ENCODE measurements at regions not wholly inside any gene's neighbourhood (a gene's known extent, or its start where the extent isn't known, plus 50 kb on each side); places are given as distances from the start of the nearest gene placed in this dataset.

GRCh38 chr13:34701919-34702318, 240.2 kb upstream of the NBEA start:
- Histone ChIP-seq H3K36me3 (ENCODE audit: insufficient read depth, low read length) (no peaks in the 10 kb centered on the region), H3K4me1 (ENCODE audit: insufficient read depth, low read length) (no peaks in the 10 kb centered on the region), H4K20me1 (ENCODE audit: insufficient read depth, low read length) (no peaks in the 10 kb centered on the region), H3K4me3 (ENCODE audit: low read depth in 1 of 2, low read length in 2 of 2) (no peak overlapping the region), H3K9ac (ENCODE audit: low read depth, low read length) (no peak overlapping the region), H3K4me2 (ENCODE audit: insufficient read depth, low read length) (no peak overlapping the region), H3K27me3 (ENCODE audit: insufficient read depth, low read length, poor library complexity) (no peaks in the 10 kb centered on the region), H3K79me2 (ENCODE audit: insufficient read depth, low read length) (no peaks in the 10 kb centered on the region), H3K9me3 (ENCODE audit: insufficient read depth, low read length, severe bottlenecking) (no peaks in the 10 kb centered on the region), H3K27ac (ENCODE audit: low read length) (no peak overlapping the region), H2AFZ (ENCODE audit: low read depth, low read length) (no peak overlapping the region)
- TF ChIP-seq EZH2 (IDR thresholded peaks at IDR 0.05; ENCODE audit: borderline replicate concordance, low read depth, low read length, severe bottlenecking) (no peak), CTCF (IDR thresholded peaks at IDR 0.05; ENCODE audit: borderline replicate concordance, extremely low read depth, low read length, poor library complexity, severe bottlenecking) (no peak)
- ATAC-seq (ENCODE audit: insufficient read depth, low read depth) = no peak
- no peak for DNase-seq

GRCh38 chr13:34708566-34709313, 233.3 kb upstream of the NBEA start:
- TF ChIP-seq CTCF (IDR thresholded peaks at IDR 0.05; ENCODE audit: borderline replicate concordance, extremely low read depth, low read length, poor library complexity, severe bottlenecking) (no peak), EZH2 (IDR thresholded peaks at IDR 0.05; ENCODE audit: borderline replicate concordance, low read depth, low read length, severe bottlenecking) (no peak)
- no peaks in the 10 kb centered on the region for H3K27me3 ChIP-seq (ENCODE audit: insufficient read depth, low read length, poor library complexity)
- DNase-seq (no peak), ATAC-seq (ENCODE audit: insufficient read depth, low read depth) (no peak)
- no peaks in the 10 kb centered on the region for H3K9me3 ChIP-seq (ENCODE audit: insufficient read depth, low read length, severe bottlenecking)
- no peak overlapping the region for H3K4me2 ChIP-seq (ENCODE audit: insufficient read depth, low read length)
- H3K4me3 ChIP-seq (ENCODE audit: low read depth in 1 of 2, low read length in 2 of 2) = no peak overlapping the region
- no peak overlapping the region for H3K27ac ChIP-seq (ENCODE audit: low read length)
- no peaks in the 10 kb centered on the region for H3K4me1 ChIP-seq (ENCODE audit: insufficient read depth, low read length)
- no peaks in the 10 kb centered on the region for H4K20me1 ChIP-seq (ENCODE audit: insufficient read depth, low read length)
- no peak overlapping the region for H2AFZ ChIP-seq (ENCODE audit: low read depth, low read length)
- no peaks in the 10 kb centered on the region for H3K79me2 ChIP-seq (ENCODE audit: insufficient read depth, low read length)
- H3K36me3 ChIP-seq (ENCODE audit: insufficient read depth, low read length) = no peaks in the 10 kb centered on the region
- no peak overlapping the region for H3K9ac ChIP-seq (ENCODE audit: low read depth, low read length)

- Histone ChIP-seq H3K4me1 (ENCODE audit: insufficient read depth, low read length) (no peaks in the 10 kb centered on the region), H3K27me3 (ENCODE audit: insufficient read depth, low read length, poor library complexity) (no peaks in the 10 kb centered on the region), H3K79me2 (ENCODE audit: insufficient read depth, low read length) (no peaks in the 10 kb centered on the region), H3K27ac (ENCODE audit: low read length) (no peak overlapping the region), H2AFZ (ENCODE audit: low read depth, low read length) (no peak overlapping the region), H3K9ac (ENCODE audit: low read depth, low read length) (no peak overlapping the region), H3K4me3 (ENCODE audit: low read depth in 1 of 2, low read length in 2 of 2) (no peak overlapping the region), H3K9me3 (ENCODE audit: insufficient read depth, low read length, severe bottlenecking) (no peaks in the 10 kb centered on the region), H4K20me1 (ENCODE audit: insufficient read depth, low read length) (no peaks in the 10 kb centered on the region), H3K36me3 (ENCODE audit: insufficient read depth, low read length) (no peaks in the 10 kb centered on the region), H3K4me2 (ENCODE audit: insufficient read depth, low read length) (no peak overlapping the region)
- ATAC-seq (ENCODE audit: insufficient read depth, low read depth) (no peak), DNase-seq (no peak)
- TF ChIP-seq EZH2 (IDR thresholded peaks at IDR 0.05; ENCODE audit: borderline replicate concordance, low read depth, low read length, severe bottlenecking) (no peak), CTCF (IDR thresholded peaks at IDR 0.05; ENCODE audit: borderline replicate concordance, extremely low read depth, low read length, poor library complexity, severe bottlenecking) (no peak)
Measured at GRCh38 chr13:34719060-34719875, 222.8 kb upstream of the NBEA start.

All from DND-41 (cell line).